GM12874 (cell line): ENCODE measurements at regions not wholly inside any gene's neighbourhood (a gene's known extent, or its start where the extent isn't known, plus 50 kb on each side); places are given as distances from the start of the nearest gene placed in this dataset.

Experiments
- TF ChIP-seq, protein P1 (sequence below): IDR thresholded peaks from 2 replicates; pipeline ENCODE4 v1.5.1; 2011; ENCODE audit warnings: low read depth, mild to moderate bottlenecking, control low read depth, low read length, moderate library complexity; ENCODE audit not compliant: insufficient read depth

DNA sequence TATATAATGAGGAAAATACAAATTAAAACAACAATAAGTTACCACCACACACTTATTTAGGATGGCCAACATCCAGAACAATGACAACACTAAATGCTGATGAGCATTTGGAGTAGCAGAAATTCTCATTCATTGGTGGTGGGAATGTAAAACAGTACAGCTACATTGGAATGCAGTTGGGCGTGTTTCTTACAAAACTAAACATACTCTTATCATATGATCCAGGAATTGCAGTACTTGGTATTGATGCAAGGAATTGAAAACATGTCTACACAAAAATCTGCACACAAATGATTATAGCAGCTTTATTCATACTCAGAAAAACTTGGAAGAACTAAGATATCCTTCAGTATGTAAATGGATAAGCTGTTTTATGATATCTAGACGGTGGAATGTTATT is 594.2 kb downstream of the ZBBX start:
- TF ChIP-seq, protein P1, sequence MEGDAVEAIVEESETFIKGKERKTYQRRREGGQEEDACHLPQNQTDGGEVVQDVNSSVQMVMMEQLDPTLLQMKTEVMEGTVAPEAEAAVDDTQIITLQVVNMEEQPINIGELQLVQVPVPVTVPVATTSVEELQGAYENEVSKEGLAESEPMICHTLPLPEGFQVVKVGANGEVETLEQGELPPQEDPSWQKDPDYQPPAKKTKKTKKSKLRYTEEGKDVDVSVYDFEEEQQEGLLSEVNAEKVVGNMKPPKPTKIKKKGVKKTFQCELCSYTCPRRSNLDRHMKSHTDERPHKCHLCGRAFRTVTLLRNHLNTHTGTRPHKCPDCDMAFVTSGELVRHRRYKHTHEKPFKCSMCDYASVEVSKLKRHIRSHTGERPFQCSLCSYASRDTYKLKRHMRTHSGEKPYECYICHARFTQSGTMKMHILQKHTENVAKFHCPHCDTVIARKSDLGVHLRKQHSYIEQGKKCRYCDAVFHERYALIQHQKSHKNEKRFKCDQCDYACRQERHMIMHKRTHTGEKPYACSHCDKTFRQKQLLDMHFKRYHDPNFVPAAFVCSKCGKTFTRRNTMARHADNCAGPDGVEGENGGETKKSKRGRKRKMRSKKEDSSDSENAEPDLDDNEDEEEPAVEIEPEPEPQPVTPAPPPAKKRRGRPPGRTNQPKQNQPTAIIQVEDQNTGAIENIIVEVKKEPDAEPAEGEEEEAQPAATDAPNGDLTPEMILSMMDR, result no peak

- TF ChIP-seq, protein P1, result no peak
These were observed 596.9 kb downstream of the ZBBX start for GRCh38 chr3:166783206-166783605.

- TF ChIP-seq, protein P1, result no peak
These were observed 615.3 kb downstream of the ZBBX start for GRCh38 chr3:166764698-166765318.

DNA sequence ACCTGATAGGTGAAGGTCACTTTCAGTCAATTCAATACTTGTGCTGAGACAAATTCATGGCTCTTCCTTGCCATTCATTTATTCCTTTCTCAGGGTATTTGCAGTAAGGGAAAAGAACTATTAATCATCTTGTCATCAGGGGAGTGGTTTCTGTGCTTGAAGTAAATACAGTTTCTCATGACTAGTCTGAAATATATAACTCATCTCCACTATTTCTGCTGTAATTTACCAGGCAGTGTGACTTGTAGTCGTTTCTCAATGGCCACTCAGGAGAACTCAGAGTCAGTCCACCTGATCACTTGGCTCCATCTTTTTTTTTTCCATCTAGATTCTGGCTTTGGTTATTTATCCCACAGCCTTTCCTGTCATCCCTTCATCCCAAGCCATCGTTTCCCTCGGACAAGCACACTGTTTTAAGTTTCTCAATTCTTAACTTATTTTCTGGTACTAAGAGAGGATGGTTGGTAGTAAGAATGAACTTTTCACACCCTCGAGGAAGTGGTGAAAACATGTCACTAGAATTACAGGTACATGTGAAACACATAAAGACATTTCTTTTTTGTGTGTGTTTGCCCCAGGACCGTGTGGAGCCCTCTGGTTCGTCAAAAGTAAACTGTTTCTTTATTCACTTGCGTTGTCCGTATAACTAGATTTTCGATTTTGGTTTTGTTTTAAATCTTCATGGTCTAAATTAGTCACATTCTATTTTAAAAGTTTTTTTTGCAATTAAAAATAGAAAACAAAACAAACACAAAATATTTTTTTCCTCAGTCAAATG is 620.2 kb downstream of the ZBBX start:
- TF ChIP-seq, protein P1, result no peak

GRCh38 chr3:166752214-166752613 is 627.9 kb downstream of the ZBBX start:
- TF ChIP-seq, protein P1, result no peak

GRCh38 chr3:166743481-166744134 is 636.5 kb downstream of the ZBBX start:
- TF ChIP-seq, protein P1, result no peak

DNA sequence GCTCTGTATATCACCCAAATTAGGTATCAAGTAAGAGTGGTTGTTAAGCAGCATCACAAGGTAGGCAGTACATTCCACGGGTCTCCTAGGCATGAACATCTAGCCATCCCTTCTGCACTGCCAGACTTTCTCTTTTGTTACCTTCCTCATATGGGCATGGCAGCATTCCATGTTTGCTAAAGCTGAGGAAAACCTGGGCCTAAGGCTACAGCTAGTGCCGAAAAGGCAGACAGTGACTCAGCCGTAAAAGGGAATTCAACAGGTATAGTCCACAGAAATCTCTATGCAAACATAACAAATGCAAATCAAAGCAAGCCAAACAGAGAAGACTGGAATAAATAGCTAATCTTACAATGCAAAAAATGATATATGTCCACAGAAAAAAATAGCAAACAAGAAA is 645.4 kb downstream of the ZBBX start:
- TF ChIP-seq, protein P1, result no peak
